Mesendoderm (in vitro differentiated cells): ENCODE measurements at regions not wholly inside any gene's neighbourhood (a gene's known extent, or its start where the extent isn't known, plus 50 kb on each side); places are given as distances from the start of the nearest gene placed in this dataset.

Experiments
- DNase-seq: peaks from one replicate; pipeline ENCODE4 v3.0.0; 2013
- H2AK5ac ChIP-seq: 2 replicates; pipeline ENCODE4 v1.6.1; 2013; ENCODE audit warnings: low read length, inconsistent platforms
- H2BK120ac ChIP-seq: 2 replicates; pipeline ENCODE4 v1.6.1; 2013; ENCODE audit warnings: low read depth, mild to moderate bottlenecking, low read length, moderate library complexity, mixed read lengths
- H2BK15ac ChIP-seq: replicated peaks from 2 replicates; pipeline ENCODE4 v1.6.1; 2013; ENCODE audit warnings: low read depth, mild to moderate bottlenecking, moderate library complexity
- H2BK5ac ChIP-seq: 2 replicates; pipeline ENCODE4 v1.6.1; 2013; ENCODE audit warnings: low read length, inconsistent platforms
- H3K18ac ChIP-seq: 2 replicates; pipeline ENCODE4 v1.6.1; 2013; ENCODE audit warnings: mild to moderate bottlenecking, low read length, mixed read lengths
- H3K23ac ChIP-seq: one replicate; pipeline ENCODE4 v1.6.1; 2013; ENCODE audit warnings: low read length
- H3K27ac ChIP-seq: 2 replicates; pipeline ENCODE4 v1.5.1; 2013; ENCODE audit warnings: low read depth, mild to moderate bottlenecking, inconsistent platforms, low read length, moderate library complexity
- H3K27me3 ChIP-seq: 2 replicates; pipeline ENCODE4 v1.6.1; 2013; ENCODE audit warnings: low read length, control low read depth, mild to moderate bottlenecking, inconsistent platforms; ENCODE audit not compliant: insufficient read depth, poor library complexity
- H3K36me3 ChIP-seq: 2 replicates; pipeline ENCODE4 v1.6.1; 2013; ENCODE audit warnings: low read length, inconsistent platforms; ENCODE audit not compliant: control insufficient read depth, insufficient read depth
- H3K4ac ChIP-seq: one replicate; pipeline ENCODE4 v1.6.1; 2013; ENCODE audit warnings: low read depth, mild to moderate bottlenecking, low read length, moderate library complexity
- H3K4me1 ChIP-seq: 2 replicates; pipeline ENCODE4 v1.6.1; 2013; ENCODE audit warnings: low read depth, low read length, inconsistent platforms; ENCODE audit not compliant: control insufficient read depth
- H3K4me2 ChIP-seq: 2 replicates; pipeline ENCODE4 v1.6.1; 2013; ENCODE audit warnings: low read length
- H3K4me3 ChIP-seq: 2 replicates; pipeline ENCODE4 v1.5.1; 2013; ENCODE audit warnings: mild to moderate bottlenecking, low read length
- H3K56ac ChIP-seq: one replicate; pipeline ENCODE4 v1.6.1; 2013; ENCODE audit warnings: low read length
- H3K79me1 ChIP-seq: 2 replicates; pipeline ENCODE4 v1.6.1; 2013; ENCODE audit warnings: low read length, inconsistent platforms
- H3K79me2 ChIP-seq: 2 replicates; pipeline ENCODE4 v1.6.1; 2013; ENCODE audit warnings: mild to moderate bottlenecking, low read length; ENCODE audit not compliant: control insufficient read depth, insufficient read depth
- H3K9ac ChIP-seq: 2 replicates; pipeline ENCODE4 v1.6.1; 2013; ENCODE audit warnings: low read length, inconsistent platforms
- H4K5ac ChIP-seq: one replicate; pipeline ENCODE4 v1.6.1; 2013; ENCODE audit warnings: low read length
- H4K8ac ChIP-seq: one replicate; pipeline ENCODE4 v1.6.1; 2013; ENCODE audit warnings: low read depth, mild to moderate bottlenecking, control low read depth, low read length, moderate library complexity
- WGBS: extraction: QIAGEN DNeasy Blood & Tissue Kit; methylation state at CpG from one replicate; pipeline ENCODE4 v1.1.7; 2013; ENCODE audit warnings: low lambda C conversion rate, missing lambda C conversion rate; ENCODE audit not compliant: insufficient coverage; ENCODE audit errors: extremely low coverage; 5-methylcytosine and 5-hydroxymethylcytosine counted together

- no peaks in the 10 kb centered on the region for H3K79me1 ChIP-seq
- no peak overlapping the region for H2BK120ac ChIP-seq
- no peak overlapping the region for H3K56ac ChIP-seq
- H3K27me3 ChIP-seq: no peaks in the 10 kb centered on the region
- H3K4me1 ChIP-seq: no peaks in the 10 kb centered on the region
- no peak overlapping the region for H4K8ac ChIP-seq
- H3K79me2 ChIP-seq: no peaks in the 10 kb centered on the region
- H2BK15ac ChIP-seq: no peak overlapping the region
- H3K9ac ChIP-seq: no peak overlapping the region
- H2AK5ac ChIP-seq: no peak overlapping the region
- H3K36me3 ChIP-seq: no peaks in the 10 kb centered on the region
- no peak overlapping the region for H3K18ac ChIP-seq
- no peak for DNase-seq
- no peak overlapping the region for H2BK5ac ChIP-seq
- no peak overlapping the region for H3K4me3 ChIP-seq
- H3K23ac ChIP-seq: no peak overlapping the region
- no peak overlapping the region for H3K27ac ChIP-seq
- no peak overlapping the region for H3K4me2 ChIP-seq
- no peak overlapping the region for H3K4ac ChIP-seq
- no peak overlapping the region for H4K5ac ChIP-seq
Measured at GRCh38 chr4:162727766-162728165, 438.9 kb downstream of the NAF1 start.

DNA sequence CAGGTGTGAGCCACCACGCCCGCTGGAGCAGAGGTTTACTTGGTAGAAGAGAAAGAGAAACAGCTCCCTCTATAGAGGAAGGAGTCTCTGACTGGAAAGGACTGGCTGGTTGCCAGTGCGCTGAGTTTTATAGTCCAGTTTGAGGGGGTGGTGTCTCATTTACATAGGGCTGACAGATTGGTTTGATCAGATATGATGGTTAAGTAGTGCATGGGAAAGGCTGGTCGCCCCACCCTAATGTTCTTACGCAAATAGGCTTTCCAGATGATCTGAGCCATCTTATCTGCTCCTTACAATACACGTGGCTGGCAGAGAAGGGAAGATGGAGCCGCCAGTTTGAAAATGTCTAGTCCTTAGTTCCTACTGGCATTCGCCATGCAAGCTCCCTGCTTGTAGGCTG lies 439.5 kb downstream of the NAF1 start:
- Histone ChIP-seq H3K18ac (no peak overlapping the region), H3K4me2 (no peak overlapping the region), H3K36me3 (no peaks in the 10 kb centered on the region), H3K79me1 (no peaks in the 10 kb centered on the region), H3K27me3 (no peaks in the 10 kb centered on the region), H2BK120ac (no peak overlapping the region), H3K4me1 (no peaks in the 10 kb centered on the region), H3K79me2 (no peaks in the 10 kb centered on the region), H3K9ac (no peak overlapping the region), H4K5ac (no peak overlapping the region), H3K4ac (no peak overlapping the region), H2BK15ac (no peak overlapping the region), H4K8ac (no peak overlapping the region), H2AK5ac (no peak overlapping the region), H3K23ac (no peak overlapping the region), H2BK5ac (no peak overlapping the region), H3K27ac (no peak overlapping the region), H3K4me3 (no peak overlapping the region), H3K56ac (no peak overlapping the region)
- WGBS: no CpG with 5 or more reads among the region's 8 CpGs
- no peak for DNase-seq

- no peak overlapping the region for H3K27ac ChIP-seq
- no peak overlapping the region for H3K4me3 ChIP-seq
- H2BK15ac ChIP-seq: no peak overlapping the region
- no peak overlapping the region for H2AK5ac ChIP-seq
- H3K27me3 ChIP-seq: no peaks in the 10 kb centered on the region
- no peaks in the 10 kb centered on the region for H3K4me1 ChIP-seq
- H3K4me2 ChIP-seq: no peak overlapping the region
- no peak overlapping the region for H4K5ac ChIP-seq
- no peak overlapping the region for H2BK5ac ChIP-seq
- no peaks in the 10 kb centered on the region for H3K36me3 ChIP-seq
- H3K79me1 ChIP-seq: no peaks in the 10 kb centered on the region
- no peak overlapping the region for H4K8ac ChIP-seq
- no peak overlapping the region for H3K4ac ChIP-seq
- H3K56ac ChIP-seq: no peak overlapping the region
- no CpG with 5 or more reads among the region's 3 CpGs for WGBS
- no peak overlapping the region for H3K9ac ChIP-seq
- no peak overlapping the region for H3K18ac ChIP-seq
- no peak overlapping the region for H3K23ac ChIP-seq
- H2BK120ac ChIP-seq: no peak overlapping the region
- DNase-seq: no peak
- no peaks in the 10 kb centered on the region for H3K79me2 ChIP-seq
Measured at GRCh38 chr4:162715401-162715800, 451.3 kb downstream of the NAF1 start.

GRCh38 chr4:162707962-162708361 lies 458.7 kb downstream of the NAF1 start:
- H3K18ac ChIP-seq: no peak overlapping the region
- H3K9ac ChIP-seq: no peak overlapping the region
- H2AK5ac ChIP-seq: no peak overlapping the region
- no peak overlapping the region for H3K23ac ChIP-seq
- H3K36me3 ChIP-seq: no peaks in the 10 kb centered on the region
- DNase-seq: no peak
- no peak overlapping the region for H3K4me3 ChIP-seq
- no peak overlapping the region for H3K4me2 ChIP-seq
- H3K79me2 ChIP-seq: no peaks in the 10 kb centered on the region
- no peak overlapping the region for H4K8ac ChIP-seq
- H4K5ac ChIP-seq: no peak overlapping the region
- H2BK120ac ChIP-seq: no peak overlapping the region
- no peaks in the 10 kb centered on the region for H3K79me1 ChIP-seq
- H3K27me3 ChIP-seq: no peaks in the 10 kb centered on the region
- H3K56ac ChIP-seq: no peak overlapping the region
- no peaks in the 10 kb centered on the region for H3K4me1 ChIP-seq
- no peak overlapping the region for H2BK15ac ChIP-seq
- no peak overlapping the region for H2BK5ac ChIP-seq
- H3K27ac ChIP-seq: no peak overlapping the region
- no peak overlapping the region for H3K4ac ChIP-seq

DNA sequence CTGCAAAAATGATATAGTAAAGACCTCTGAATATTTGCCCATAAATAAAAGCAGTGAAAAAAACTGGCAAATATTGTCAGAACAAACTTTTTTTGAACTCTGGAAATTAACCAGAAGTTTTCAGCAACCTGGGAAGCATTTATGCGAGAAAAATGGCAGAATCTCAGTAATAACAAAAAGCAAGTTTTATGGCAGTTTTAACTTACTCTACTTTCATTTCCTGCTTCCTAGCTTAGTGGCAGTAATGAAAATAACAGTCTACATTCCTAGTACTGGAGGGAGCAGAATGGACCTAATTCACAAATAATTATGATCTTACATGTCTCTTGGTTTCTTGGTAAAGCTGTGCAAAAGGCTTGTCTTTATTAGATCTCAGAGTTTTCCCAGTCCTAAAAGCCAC lies 460.1 kb downstream of the NAF1 start:
- Histone ChIP-seq H4K8ac (no peak overlapping the region), H3K56ac (no peak overlapping the region), H3K4me1 (no peaks in the 10 kb centered on the region), H3K36me3 (no peaks in the 10 kb centered on the region), H3K79me2 (no peaks in the 10 kb centered on the region), H3K27me3 (no peaks in the 10 kb centered on the region), H2BK5ac (no peak overlapping the region), H3K4me2 (no peak overlapping the region), H3K18ac (no peak overlapping the region), H2AK5ac (no peak overlapping the region), H3K9ac (no peak overlapping the region), H3K4me3 (no peak overlapping the region), H4K5ac (no peak overlapping the region), H2BK15ac (no peak overlapping the region), H3K23ac (no peak overlapping the region), H3K4ac (no peak overlapping the region), H3K79me1 (no peaks in the 10 kb centered on the region), H3K27ac (no peak overlapping the region), H2BK120ac (no peak overlapping the region)
- WGBS: no CpG with 5 or more reads among the region's 1 CpG
- DNase-seq: no peak

DNA sequence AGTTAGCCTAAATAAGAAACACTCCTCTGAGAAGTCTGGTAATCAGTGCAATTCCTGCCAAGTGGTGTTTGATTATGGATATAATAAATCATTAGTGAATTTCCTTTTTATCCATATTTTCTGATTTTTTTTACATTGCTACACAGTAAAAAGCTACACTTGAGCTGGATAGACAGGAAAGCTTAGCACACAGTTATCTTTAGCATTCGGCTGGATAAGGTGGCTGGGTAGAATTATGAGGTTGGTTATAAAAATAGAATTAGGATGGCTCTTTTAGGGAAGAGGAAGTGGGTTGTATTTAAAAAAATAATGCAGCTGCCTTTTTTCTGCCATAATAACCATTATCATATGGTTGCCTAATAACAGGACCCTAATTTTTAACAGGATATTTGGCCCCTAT lies 460.6 kb downstream of the NAF1 start:
- no peak overlapping the region for H3K56ac ChIP-seq
- H2AK5ac ChIP-seq: no peak overlapping the region
- no peak overlapping the region for H4K5ac ChIP-seq
- no peak overlapping the region for H2BK5ac ChIP-seq
- no peak overlapping the region for H3K23ac ChIP-seq
- no peak overlapping the region for H3K4me2 ChIP-seq
- H3K4ac ChIP-seq: no peak overlapping the region
- no peaks in the 10 kb centered on the region for H3K79me1 ChIP-seq
- H3K27me3 ChIP-seq: no peaks in the 10 kb centered on the region
- no peak overlapping the region for H3K27ac ChIP-seq
- no peak overlapping the region for H3K18ac ChIP-seq
- H3K4me1 ChIP-seq: no peaks in the 10 kb centered on the region
- no CpG with 5 or more reads among the region's 1 CpG for WGBS
- DNase-seq: no peak
- no peaks in the 10 kb centered on the region for H3K36me3 ChIP-seq
- H3K4me3 ChIP-seq: no peak overlapping the region
- H4K8ac ChIP-seq: no peak overlapping the region
- no peaks in the 10 kb centered on the region for H3K79me2 ChIP-seq
- H2BK15ac ChIP-seq: no peak overlapping the region
- H3K9ac ChIP-seq: no peak overlapping the region
- H2BK120ac ChIP-seq: no peak overlapping the region
